Kidney (tissue), 13 donors: ENCODE measurements at regions not wholly inside any gene's neighbourhood (a gene's known extent, or its start where the extent isn't known, plus 50 kb on each side); places are given as distances from the start of the nearest gene placed in this dataset.
A peak's percentile ranks its signal among the peaks of the same experiment; 100 is the strongest.

Source experiments
- DNase-seq, 5 donors: peaks; one replicate each; pipeline ENCODE4 v3.0.0-alpha.2; 2013 to 2020
- FAIRE-seq: peaks from 2 replicates; lab custom pipeline; 2012; peaks lifted over from hg19 to GRCh38; lab: Jason Lieb, UNC
- H3K27ac ChIP-seq, 2 donors: one replicate each; pipeline ENCODE4 v1.7.0; 2013; ENCODE audit warnings: low read depth in 2 of 2, low read length in 2 of 2, inconsistent platforms in 1 of 2
- H3K27me3 ChIP-seq: one replicate; pipeline ENCODE4 v1.7.1; 2013; ENCODE audit warnings: low read length, inconsistent platforms; ENCODE audit not compliant: control insufficient read depth, insufficient read depth
- H3K36me3 ChIP-seq, 3 donors: one replicate each; pipeline versions ENCODE4 v1.7.0 to v1.7.1; 2013; ENCODE audit warnings: low read length in 3 of 3, control low read depth in 1 of 3, inconsistent platforms in 1 of 3; ENCODE audit not compliant: insufficient read depth in 3 of 3, control insufficient read depth in 2 of 3
- H3K4me1 ChIP-seq, 3 donors: one replicate each; pipeline versions ENCODE4 v1.7.0 to v1.7.1; 2013; ENCODE audit warnings: low read length in 3 of 3, inconsistent platforms in 1 of 3, low read depth in 1 of 3; ENCODE audit not compliant: control insufficient read depth in 2 of 3, insufficient read depth in 2 of 3
- H3K4me3 ChIP-seq, 3 donors: one replicate each; pipeline versions ENCODE4 v1.7.0 to v1.8.1; 2013; ENCODE audit warnings: low read length in 3 of 3, control low read depth in 1 of 3, inconsistent platforms in 1 of 3
- H3K9ac ChIP-seq, 3 donors: one replicate each; pipeline versions ENCODE4 v1.7.0 to v1.7.1; 2013; ENCODE audit warnings: low read length in 3 of 3, control low read depth in 1 of 3, inconsistent platforms in 1 of 3
- H3K9me3 ChIP-seq, 3 donors: one replicate each; pipeline versions ENCODE4 v1.7.0 to v1.7.1; 2013; ENCODE audit warnings: low read length in 3 of 3, control low read depth in 1 of 3, inconsistent platforms in 1 of 3; ENCODE audit not compliant: control insufficient read depth in 2 of 3, insufficient read depth in 1 of 3
- intact Hi-C: fragments of 100-400 bp; cut with DNase I; formaldehyde crosslinking; loops from one replicate; pipeline ENCODE4 v1.11.1; 2022
- TF ChIP-seq, protein P1 (sequence below): IDR thresholded peaks from 3 replicates; pipeline ENCODE4 v1.5.1; 2012; ENCODE audit warnings: mild to moderate bottlenecking, moderate library complexity, borderline replicate concordance; ENCODE audit not compliant: insufficient read depth; ENCODE audit errors: extremely low read depth
- donor health status: control.
- donor health status: control.
- donor health status: control.
- donor health status: control.
- donor health status: control.
- donor health status: DM: yes; HTN: yes; CAD: no.
- donor health status: Normal renal cell carcinoma (clear cell type).

DNA sequence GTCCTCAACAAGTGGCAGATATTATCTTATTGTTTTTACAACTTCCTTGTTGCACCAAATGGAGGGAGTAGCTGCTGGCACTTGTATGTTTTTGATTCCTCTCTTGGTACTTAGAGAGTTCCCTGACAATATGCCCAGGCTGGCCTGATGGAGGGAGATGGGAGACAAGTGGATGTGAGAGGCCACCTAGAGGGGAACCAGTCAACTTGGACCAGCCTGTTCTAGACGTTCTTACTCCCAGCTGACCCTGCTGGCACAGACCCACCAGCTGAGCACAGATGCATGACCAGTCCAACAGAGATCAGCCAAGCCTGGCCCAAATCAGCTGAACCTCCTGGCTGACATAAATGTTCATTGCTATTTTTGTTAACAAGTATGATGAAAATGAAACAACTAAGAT is 60.9 kb upstream of the GDNF start:
- FAIRE-seq (peak; percentile 11), DNase-seq (peak in 4 of 5 donors; percentile 23 to 89 (median 46))
- no peaks in the 10 kb centered on the region for H3K9me3 ChIP-seq
- H3K9ac ChIP-seq = no peak overlapping the region
- peaks cover 0 to 12% (median 0%) of the 10 kb centered on the region in 3 donors for H3K4me1 ChIP-seq
- no peaks in the 10 kb centered on the region for H3K36me3 ChIP-seq
- H3K27me3 ChIP-seq = no peaks in the 10 kb centered on the region
- TF ChIP-seq, protein P1, sequence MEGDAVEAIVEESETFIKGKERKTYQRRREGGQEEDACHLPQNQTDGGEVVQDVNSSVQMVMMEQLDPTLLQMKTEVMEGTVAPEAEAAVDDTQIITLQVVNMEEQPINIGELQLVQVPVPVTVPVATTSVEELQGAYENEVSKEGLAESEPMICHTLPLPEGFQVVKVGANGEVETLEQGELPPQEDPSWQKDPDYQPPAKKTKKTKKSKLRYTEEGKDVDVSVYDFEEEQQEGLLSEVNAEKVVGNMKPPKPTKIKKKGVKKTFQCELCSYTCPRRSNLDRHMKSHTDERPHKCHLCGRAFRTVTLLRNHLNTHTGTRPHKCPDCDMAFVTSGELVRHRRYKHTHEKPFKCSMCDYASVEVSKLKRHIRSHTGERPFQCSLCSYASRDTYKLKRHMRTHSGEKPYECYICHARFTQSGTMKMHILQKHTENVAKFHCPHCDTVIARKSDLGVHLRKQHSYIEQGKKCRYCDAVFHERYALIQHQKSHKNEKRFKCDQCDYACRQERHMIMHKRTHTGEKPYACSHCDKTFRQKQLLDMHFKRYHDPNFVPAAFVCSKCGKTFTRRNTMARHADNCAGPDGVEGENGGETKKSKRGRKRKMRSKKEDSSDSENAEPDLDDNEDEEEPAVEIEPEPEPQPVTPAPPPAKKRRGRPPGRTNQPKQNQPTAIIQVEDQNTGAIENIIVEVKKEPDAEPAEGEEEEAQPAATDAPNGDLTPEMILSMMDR = peak; percentile 13
- H3K27ac ChIP-seq = no peak overlapping the region
- no peak overlapping the region for H3K4me3 ChIP-seq
- intact Hi-C loops = no loop called here

DNA sequence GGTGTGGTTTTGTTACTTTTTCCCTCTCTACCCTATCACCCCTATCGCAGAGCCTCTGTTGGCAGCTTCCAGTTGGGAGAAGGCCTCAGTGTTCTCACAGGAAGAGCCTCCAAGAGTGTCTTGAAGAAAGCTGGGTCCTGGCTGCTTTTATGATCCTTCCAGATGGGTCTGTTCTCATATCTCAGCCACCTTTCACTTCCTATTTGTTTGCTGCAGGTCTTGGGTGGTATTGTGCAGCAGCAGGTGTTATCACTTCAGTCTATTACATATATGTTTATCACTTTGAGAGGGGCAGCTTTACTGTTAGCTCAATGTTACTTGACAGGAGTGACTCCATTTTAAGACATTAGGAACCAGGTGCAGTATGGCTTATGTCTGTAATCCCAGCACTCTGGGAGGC is 59.2 kb upstream of the GDNF start:
- TF ChIP-seq, protein P1 = no peak
- FAIRE-seq = no peak

DNA sequence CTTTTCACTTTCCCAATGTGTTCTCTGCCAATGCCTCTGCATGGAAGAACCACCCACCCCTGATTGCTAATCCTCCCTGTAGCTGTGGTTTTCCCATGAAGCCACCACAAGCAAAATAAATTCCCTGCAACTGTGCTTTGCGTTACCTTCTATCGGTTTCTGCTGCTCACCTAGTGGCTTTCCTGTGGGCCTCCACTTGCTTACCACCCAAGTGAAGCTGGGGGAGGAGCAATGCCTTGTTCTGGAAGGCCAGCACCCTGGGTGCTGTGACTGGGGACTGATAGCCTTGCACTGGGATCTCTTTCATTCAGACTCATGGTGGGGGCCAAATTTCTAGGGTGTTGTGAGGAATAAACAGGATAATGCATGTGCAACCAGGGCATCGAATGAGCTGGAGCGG is 56.3 kb upstream of the GDNF start:
- FAIRE-seq (no peak), DNase-seq (no peak)
- H3K9ac ChIP-seq = no peak overlapping the region
- TF ChIP-seq, protein P1 = no peak
- no peaks in the 10 kb centered on the region for H3K36me3 ChIP-seq
- intact Hi-C loops = no loop called here
- peaks cover 3 to 16% (median 8%) of the 10 kb centered on the region in 3 donors for H3K4me1 ChIP-seq
- H3K27me3 ChIP-seq = no peaks in the 10 kb centered on the region
- no peak overlapping the region for H3K4me3 ChIP-seq
- H3K27ac ChIP-seq = no peak overlapping the region
- no peaks in the 10 kb centered on the region for H3K9me3 ChIP-seq

More for the DNA sequence above, 59.2 kb upstream of the GDNF start:
- no peaks in the 10 kb centered on the region for H3K36me3 ChIP-seq
- no peak overlapping the region for H3K9ac ChIP-seq
- no peak overlapping the region for H3K27ac ChIP-seq
- intact Hi-C loops = no loop called here
- no peaks in the 10 kb centered on the region for H3K9me3 ChIP-seq
- no peak for DNase-seq
- no peak overlapping the region for H3K4me3 ChIP-seq
- no peaks in the 10 kb centered on the region for H3K27me3 ChIP-seq
- peaks cover 0 to 17% (median 3%) of the 10 kb centered on the region in 3 donors for H3K4me1 ChIP-seq
